Gastrocnemius medialis (tissue), 4 donors: ENCODE measurements at regions not wholly inside any gene's neighbourhood (a gene's known extent, or its start where the extent isn't known, plus 50 kb on each side); places are given as distances from the start of the nearest gene placed in this dataset.

Source experiments
- POLR2A ChIP-seq, 2 donors: fragments of 450-650 bp; IDR thresholded peaks; one replicate each; pipeline ENCODE4 v1.6.1; 2017; ENCODE audit warnings: antibody characterized with exemption in 2 of 2, mild to moderate bottlenecking in 2 of 2, moderate library complexity in 2 of 2
- TF ChIP-seq, protein P1 (sequence below), 5 experiments: fragments of 450-650 bp in 3 of 5; fragments of 200-600 bp in 2 of 5; sonication (generic) in 2 of 5; IDR thresholded peaks in 4 of 5; conservative IDR thresholded peaks in 1 of 5; 1 replicate in 4 of 5; 2 replicates in 1 of 5; pipeline ENCODE4 v1.5.1; 2016 to 2019; ENCODE audit warnings: antibody characterized with exemption in 5 of 5, mild to moderate bottlenecking in 3 of 5, moderate library complexity in 3 of 5

DNA sequence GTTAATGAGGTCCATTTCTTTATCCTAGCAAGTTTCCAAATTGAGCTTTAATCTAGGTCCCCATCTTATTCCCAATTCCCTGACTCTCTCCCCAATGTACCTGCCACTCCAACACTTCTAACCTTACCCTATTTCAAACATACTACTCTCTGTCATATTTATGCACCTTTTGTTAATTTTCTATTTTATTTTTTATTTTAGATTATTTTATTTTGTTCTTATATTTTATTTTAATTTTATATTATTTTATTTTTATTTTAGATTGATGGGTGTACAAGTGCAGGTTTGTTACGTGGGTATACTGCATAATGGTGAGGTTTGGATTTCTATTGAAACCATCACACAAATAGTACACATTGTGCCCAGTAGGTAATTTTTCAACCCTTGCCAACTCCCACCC is 333.9 kb upstream of the ERCC4 start:
- TF ChIP-seq, protein P1, sequence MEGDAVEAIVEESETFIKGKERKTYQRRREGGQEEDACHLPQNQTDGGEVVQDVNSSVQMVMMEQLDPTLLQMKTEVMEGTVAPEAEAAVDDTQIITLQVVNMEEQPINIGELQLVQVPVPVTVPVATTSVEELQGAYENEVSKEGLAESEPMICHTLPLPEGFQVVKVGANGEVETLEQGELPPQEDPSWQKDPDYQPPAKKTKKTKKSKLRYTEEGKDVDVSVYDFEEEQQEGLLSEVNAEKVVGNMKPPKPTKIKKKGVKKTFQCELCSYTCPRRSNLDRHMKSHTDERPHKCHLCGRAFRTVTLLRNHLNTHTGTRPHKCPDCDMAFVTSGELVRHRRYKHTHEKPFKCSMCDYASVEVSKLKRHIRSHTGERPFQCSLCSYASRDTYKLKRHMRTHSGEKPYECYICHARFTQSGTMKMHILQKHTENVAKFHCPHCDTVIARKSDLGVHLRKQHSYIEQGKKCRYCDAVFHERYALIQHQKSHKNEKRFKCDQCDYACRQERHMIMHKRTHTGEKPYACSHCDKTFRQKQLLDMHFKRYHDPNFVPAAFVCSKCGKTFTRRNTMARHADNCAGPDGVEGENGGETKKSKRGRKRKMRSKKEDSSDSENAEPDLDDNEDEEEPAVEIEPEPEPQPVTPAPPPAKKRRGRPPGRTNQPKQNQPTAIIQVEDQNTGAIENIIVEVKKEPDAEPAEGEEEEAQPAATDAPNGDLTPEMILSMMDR (IDR thresholded peaks at IDR 0.05 in 4 of 5, conservative IDR thresholded peaks at IDR 0.05 in 1 of 5): no peak
- no peak for TF ChIP-seq POLR2A (IDR thresholded peaks at IDR 0.05)
